Forelimb muscle (tissue), 1 donor: ENCODE measurements at regions not wholly inside any gene's neighbourhood (a gene's known extent, or its start where the extent isn't known, plus 50 kb on each side); places are given as distances from the start of the nearest gene placed in this dataset.

Experiments
- DNase-seq: peaks from one replicate; pipeline ENCODE4 v3.0.0-alpha.2; 2013; ENCODE audit warnings: low read depth

- no peak for DNase-seq
Measured at GRCh38 chr2:15882761-15883497, 57.4 kb upstream of the MYCN start.

GRCh38 chr2:15883684-15884083 is 56.7 kb upstream of the MYCN start:
- no peak for DNase-seq

GRCh38 chr2:15884790-15885189 is 55.6 kb upstream of the MYCN start:
- DNase-seq: no peak

- no peak for DNase-seq
Measured at GRCh38 chr2:15886231-15886630, 54.1 kb upstream of the MYCN start.

GRCh38 chr2:15889442-15890123 is 50.8 kb upstream of the MYCN start:
- no peak for DNase-seq

- no peak for DNase-seq
Measured at GRCh38 chr2:15890124-15890754, 50.1 kb upstream of the MYCN start.
